NT2/D1 (cell line): ENCODE measurements at regions not wholly inside any gene's neighbourhood (a gene's known extent, or its start where the extent isn't known, plus 50 kb on each side); places are given as distances from the start of the nearest gene placed in this dataset.

Experiments
- YY1 ChIP-seq: IDR thresholded peaks from 2 replicates; pipeline ENCODE4 v1.6.1; 2011; ENCODE audit not compliant: insufficient read length, insufficient read depth
- ZNF274 ChIP-seq: IDR thresholded peaks from 2 replicates; pipeline ENCODE4 v1.6.1; 2011; ENCODE audit warnings: mild to moderate bottlenecking, low read depth, low read length

GRCh38 chr4:155106629-155107028, 101.8 kb upstream of the NPY2R start:
- TF ChIP-seq ZNF274 (no peak), YY1 (no peak)
